ENCODE measurements at regions not wholly inside any gene's neighbourhood (a gene's known extent, or its start where the extent isn't known, plus 50 kb on each side); places are given as distances from the start of the nearest gene placed in this dataset.

DNA sequence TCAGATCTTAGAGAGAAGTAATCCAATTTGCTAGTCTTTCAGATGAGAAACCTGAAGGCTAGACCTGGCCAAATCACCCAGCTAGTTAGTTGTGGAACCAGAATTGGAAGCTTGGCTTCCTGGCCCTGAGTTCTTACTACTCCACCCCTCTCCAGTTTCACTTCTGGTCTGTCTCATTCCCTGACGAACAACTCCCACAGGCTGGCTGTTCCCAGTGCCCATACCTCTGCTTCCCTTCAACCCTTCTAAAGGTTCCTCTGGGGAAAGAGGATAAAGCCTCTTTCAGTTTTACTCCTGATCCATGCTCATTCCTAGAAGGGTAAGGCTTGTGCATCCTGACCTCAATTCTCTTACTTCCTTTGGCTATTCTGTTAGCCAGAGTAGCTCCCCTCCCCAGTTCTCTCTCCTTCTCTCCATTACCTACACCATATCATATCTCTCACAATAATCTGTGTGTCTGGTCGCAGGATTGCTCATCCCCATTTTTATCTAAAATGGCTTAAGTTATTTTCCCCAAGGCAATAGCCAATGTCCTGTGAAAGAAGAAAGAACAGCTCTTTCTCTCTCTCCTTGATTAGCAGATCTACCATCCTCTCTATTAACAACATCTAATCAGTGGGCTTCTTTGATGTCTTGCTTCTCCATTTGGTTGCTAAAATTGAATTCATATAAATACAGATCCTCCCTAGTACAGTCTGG is 155.0 kb upstream of the MAOA start:
- peak; percentile 60 for DNase-seq (ENCODE audit: low read depth, low spot score)

DNA sequence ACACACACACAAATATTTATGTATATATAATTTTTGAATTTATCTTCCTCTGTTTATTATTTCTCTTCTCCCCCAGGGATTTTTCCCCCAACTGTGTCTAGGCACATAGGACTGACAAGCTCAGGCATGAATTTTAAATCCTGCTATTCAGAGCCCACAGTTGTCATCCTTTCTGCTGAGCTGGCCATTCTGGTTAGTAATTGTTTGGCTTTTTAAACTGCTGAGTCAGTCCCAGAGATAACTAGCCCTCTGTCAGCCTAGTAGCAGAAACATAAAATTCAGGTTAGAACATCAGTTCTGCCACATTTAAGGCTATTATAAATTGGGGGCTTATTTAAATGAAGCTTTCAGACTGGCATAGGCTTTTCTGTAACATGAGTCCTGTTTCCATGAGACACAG is 151.7 kb upstream of the MAOA start:
- no peak for DNase-seq (ENCODE audit: low read depth, low spot score)

DNA sequence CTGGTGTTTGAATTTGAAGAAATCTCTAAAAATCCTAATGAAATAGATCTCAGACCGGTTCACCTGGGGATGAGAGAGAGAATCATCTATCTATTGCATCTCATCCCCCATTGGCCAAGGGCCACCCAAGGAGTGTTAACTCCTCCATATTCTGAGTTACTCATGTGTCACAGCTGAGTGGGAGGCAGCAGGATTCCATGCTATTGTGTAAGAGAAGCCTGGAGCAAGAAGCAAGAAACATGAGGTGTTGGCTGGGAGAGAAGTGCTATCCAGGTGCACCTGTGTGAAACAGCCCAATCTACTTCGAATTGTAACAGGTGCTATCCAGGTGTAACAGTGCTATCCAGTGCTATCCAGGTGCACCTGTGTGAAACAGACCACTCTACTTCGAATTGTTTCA is 150.3 kb upstream of the MAOA start:
- no peak for DNase-seq (ENCODE audit: low read depth, low spot score)

DNA sequence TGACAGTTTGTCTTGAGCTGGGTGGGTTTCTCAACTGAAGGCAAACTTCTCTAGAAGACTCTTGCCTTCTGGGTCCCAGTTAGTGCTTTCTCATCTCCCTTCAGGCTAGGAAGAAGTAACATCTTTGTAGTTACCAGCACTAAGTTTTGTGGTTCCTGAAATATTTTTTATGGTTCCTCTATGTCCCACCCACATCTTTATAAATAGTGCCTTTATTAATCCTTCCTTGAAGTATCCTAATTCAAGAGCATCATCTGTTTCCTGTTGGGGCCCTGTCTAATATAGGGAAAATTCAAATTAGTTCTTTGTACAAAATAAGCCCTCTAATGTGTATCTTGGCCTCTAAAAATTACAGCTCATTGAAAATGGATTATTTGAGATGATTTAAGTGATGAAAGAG is 147.4 kb upstream of the MAOA start:
- no peak for DNase-seq (ENCODE audit: low read depth, low spot score)

DNA sequence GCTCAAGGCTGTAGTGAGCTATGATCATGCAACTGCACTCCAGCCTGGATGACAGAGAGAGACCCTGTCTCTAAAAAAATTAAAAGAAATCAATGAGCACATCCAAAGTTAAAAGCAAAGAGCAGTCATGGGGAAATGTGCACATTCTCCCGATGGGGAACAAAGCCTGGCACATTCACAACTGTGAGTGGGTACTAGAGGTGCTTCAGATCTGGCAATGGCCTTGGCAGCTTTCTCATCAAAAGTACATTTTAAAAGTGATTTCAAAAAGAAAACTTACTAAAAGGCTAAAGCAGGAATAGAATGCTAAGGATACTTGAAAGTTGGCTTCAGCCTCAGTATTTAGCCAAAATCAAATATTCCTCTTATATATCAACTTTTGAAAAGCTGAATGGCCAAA is 145.9 kb upstream of the MAOA start:
- DNase-seq (ENCODE audit: low read depth, low spot score): no peak

DNA sequence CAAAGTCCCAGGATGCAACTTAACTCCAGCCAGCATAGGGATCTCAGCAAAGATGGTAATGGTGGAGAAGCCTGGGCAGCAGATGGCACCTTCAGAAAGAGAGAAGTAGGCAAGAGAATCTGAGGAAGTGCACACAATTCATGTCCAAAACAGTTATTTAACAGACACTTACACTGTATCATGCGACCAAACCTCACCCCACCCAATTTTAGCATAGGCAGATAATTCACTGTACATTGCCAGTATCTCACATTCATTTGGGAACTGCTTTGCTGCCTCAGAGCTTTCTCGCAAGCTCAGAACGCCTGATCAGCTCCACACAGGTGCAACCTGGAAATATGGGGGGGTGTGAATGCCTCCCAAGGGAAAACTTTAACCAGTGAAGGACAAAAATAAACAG is 143.0 kb upstream of the MAOA start:
- no peak for DNase-seq (ENCODE audit: low read depth, low spot score)

DNA sequence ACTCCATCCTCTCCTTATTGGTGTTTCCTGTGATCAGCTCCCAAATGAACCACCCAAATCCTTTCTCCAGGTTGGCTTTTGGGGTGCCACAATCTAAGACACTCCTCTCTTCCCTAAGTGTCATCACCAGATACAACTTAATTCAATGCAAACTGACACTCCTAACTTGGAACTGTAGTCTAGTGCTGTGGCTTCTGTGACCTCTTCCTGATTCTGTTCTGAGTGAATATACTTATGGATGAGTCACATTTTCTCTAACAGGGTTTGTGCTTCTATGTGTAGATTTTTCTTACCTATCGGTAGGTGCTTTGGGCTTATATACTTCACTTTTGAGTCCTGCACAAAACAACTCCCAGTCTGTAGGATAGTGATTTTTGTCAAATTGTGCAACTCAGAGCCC is 141.3 kb upstream of the MAOA start:
- no peak for DNase-seq (ENCODE audit: low read depth, low spot score)

DNA sequence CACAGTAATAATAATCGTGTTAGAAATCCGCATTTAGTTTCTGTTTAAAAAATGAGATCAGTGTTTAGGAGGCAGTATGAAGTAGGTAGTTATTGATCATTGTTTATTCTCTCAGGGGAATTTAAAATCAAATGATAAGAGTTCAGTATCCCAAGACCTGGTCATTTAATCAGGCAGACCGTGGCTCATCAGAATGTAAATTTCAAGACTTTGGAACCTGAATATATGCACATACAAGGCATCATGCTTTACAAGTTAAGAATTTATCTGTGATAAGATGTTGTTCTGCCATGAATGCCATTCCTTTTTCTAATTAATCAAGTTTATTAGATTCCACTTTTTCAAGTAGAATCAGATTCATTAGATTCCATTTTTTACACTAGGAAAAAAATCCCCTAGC is 133.5 kb upstream of the MAOA start:
- DNase-seq (ENCODE audit: low read depth, low spot score): no peak

DNA sequence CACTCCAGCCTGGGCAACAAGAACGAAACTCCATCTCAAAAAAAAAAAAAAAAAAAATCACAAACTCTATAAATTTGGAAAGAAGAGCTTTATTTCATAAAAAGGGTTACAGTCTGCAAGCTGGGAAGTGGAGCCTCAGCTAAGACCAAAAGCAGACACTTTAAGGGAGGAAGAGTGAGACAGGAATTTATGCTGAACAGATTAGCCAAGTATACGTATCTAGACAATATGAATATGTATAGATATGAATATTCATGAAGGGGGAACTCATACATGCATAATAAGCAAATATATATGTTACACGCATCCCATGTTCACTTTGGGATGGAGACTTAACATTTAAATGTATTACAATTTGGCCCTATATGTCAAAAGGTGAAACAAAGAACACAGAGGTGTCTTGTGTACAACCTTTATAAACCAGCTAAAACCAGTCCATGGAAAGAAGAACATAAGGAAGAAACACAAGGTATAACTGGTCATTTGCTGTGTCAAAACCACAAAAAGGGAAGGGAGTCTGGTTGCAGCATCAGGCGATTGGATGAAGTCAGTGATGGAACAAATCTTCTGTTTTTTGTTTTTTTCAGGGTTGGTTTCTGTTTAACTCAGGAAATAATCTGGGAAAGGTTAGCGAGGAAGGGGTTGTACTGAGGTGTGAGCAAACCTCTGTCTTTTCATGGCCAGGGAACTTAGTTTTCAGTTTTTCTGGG is 130.0 kb upstream of the MAOA start:
- DNase-seq (ENCODE audit: low read depth, low spot score): no peak

DNA sequence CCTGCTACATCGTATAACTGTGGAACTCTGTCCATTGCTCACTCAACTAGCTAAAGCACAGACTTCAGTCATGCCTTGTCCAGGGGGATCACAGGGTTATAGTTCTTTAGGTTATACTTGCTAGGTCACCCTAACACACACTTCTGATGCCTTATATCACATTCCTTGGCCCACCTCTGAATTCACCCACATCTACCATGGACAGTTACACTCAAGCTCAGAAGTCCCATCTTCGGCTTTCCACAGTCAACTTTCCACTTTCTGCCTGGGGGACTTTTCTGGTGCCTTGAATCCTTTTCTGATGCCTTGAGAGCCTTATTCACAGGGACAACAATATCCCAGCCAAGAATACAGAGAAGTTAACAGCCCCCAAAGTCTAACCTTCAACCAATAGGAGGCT is 129.2 kb upstream of the MAOA start:
- no peak for DNase-seq (ENCODE audit: low read depth, low spot score)

DNA sequence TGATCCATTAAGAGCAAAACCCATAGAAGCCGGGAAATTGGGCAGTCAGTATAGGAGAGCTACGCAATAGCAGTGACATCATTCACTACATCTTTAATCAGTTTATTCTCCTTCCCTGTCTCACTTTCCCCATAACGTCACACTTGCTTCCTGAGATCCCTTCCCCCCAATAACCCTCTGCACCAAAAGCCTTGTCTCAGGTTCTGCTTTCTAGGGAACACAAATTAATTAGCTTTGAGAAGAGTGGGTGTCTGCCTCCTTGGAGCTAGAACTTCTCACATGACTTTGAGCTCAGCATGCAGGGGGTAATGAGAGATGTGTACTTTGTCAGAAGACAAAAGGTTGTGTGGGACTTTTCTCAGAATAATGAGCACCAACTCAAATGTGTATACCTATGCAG is 128.3 kb upstream of the MAOA start:
- no peak for DNase-seq (ENCODE audit: low read depth, low spot score)

DNA sequence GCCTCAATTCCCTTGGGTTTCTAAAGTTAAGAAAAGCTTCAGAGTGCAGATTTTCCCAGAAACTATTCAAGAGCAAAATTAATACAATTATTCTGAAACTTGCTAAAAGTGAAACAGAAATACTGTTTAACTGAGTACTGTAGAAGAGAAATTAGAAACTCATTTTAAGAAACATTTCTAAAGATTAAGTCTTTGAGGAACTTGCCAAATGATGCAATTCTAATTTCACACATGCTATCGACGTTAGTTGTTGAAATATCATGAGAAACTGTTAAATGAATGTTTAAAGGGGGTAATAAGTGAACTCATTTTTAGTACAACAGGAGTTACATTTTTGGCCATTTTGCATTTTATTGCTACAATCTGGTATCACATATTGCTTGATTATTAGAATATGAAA is 125.3 kb upstream of the MAOA start:
- DNase-seq (ENCODE audit: low read depth, low spot score): no peak

DNA sequence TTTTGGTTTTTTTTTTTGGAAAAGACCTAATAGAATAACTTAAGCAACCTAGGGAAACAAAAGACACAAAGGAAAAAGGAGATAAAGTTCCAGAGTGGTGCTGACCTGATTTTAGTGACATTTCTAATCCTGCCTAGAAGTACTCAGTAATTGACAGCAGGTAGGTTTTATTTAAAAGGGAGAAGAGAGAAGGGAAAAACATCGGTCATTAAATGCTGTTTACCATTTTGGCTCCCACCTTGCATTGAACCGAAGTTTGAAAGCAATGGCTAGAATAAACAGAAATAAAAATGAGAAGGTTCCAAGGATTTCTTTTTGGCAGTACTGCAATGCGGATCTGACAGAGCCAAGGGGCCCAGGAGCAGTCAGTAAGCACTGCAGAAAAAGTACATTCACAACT is 115.8 kb upstream of the MAOA start:
- no peak for DNase-seq (ENCODE audit: low read depth, low spot score)

DNA sequence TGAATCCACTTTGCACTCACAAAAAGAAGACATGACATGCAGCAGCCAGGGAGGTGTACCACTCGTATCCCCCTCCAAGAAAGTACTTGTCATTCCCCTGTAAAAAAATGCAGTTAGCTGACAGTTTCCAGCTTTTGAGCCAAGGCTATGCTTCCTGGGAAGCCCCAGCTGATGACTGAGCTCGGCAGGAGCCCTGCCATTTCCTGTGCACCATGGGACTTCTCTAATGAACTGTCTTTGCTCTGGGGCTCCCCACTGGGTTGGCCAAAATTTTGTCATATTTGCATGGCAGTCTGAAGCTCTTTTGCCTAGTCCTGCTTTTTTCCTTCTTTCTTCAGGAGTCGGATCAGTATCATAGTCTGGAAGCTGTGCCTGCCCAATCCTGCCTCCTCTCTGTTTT is 104.5 kb upstream of the MAOA start:
- peak; percentile 21 for DNase-seq (ENCODE audit: low read depth, low spot score)

DNA sequence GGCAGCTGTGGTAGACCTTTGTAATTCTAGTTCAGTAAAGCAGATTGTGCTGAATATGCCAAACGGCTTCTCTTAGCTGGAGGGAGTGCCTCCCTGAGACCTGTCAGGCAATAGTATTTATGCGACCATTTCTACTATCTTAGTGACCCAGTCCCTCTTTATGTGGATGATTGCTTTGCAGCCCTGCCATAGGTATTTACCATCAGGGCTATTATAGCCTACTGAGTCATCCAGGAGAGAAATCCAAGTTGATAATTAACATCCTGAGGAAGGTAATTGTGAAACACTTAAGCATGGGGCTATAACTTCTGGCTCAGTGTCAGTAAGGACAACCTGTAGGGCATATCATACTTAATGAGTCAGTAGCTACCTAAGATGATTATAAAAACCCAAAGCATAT is 103.9 kb upstream of the MAOA start:
- DNase-seq (ENCODE audit: low read depth, low spot score): no peak

DNA sequence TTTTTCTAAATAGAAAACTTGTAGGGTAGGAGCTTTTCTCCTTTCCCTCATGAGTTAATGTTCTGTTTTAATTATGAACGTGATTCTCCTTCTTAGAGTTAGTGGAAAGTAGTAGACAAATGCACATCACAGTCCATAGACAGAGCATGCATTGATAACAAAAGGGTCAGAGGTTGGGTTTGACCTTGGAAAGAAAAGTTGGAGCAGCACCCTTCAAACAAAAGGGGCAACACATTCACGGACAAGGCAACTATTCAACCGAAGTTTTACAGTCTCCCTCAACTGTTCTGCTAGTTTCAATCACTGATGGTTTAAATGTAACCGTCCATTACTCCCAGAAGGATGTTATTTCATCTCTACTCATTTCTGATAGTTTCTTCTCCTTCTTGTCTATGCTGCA is 103.4 kb upstream of the MAOA start:
- DNase-seq (ENCODE audit: low read depth, low spot score): no peak

DNA sequence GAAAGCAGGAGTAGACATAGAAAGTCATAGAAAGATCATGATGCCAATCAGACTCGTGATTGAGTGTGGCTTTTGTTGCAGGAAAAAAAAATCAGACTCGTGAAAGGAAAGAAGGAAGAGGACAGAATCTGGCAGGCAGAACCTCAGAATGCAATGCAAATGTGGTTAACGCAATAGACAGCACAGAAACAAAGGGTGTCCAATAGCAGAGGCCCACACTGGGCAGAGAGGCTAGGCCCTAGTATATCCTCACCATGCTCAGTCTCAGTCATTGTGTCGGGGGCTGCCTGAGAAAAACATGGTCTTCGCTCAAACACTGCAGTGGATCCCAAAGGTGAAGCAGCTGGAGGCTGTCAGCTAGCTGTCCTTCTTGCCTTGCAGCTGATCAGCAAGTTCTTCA is 102.8 kb upstream of the MAOA start:
- DNase-seq (ENCODE audit: low read depth, low spot score): no peak

DNA sequence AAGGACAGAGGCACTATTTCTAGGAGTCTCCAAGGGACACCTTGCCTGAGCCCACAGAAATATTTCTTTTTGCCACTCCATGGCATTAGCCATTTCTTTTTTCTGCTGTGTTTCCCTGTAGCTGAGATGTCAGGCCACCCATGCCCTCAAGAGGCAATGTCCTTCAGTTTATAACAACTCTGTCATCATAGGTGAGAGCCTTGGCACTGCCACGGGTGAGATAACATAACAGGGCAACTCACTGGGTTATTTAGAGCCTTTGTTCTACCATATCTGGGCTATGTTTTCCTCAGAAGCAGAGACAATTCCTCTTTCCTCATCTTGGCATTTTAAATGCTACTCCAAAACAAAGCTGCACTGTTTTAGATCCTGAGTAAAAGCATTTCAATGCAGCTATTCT is 99.9 kb upstream of the MAOA start:
- DNase-seq (ENCODE audit: low read depth, low spot score): no peak

DNA sequence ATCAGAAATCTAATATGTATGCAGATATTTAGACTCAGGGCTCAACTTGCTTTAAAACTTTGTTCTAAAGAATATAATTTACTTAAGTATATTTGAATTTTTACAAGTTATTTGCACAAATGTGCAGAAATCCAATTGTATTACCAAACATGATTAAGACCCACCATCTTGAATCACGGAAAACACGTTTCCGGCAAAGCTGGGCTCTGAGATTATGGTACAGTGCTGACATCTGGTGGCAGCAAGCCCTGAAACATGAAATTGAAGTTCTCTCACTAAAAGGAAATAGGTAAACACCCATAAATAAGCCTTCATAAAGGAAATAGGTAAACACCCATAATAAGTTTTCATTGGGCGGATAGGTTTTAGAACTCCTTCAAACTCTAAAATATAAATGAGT is 98.3 kb upstream of the MAOA start:
- DNase-seq (ENCODE audit: low read depth, low spot score): peak; percentile 52

DNA sequence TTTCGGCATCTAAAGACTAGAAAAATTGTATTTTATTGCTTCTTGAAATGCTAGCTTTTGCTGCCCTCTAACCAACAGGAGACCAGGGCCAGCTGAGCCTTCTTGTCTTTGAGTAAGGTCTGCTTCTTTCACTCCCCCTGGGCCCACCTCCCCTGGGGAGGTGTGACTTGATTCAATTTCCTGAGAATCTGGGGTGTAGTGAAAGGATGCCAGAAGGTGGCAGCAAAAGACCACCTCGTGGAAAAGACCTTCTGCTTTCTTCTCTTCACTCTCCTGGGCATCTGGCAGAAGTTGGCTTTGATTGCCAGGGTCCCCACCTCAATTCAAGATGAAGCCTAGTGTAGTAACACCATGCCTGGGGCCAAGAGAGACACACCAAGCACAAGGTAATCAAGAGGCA is 96.5 kb upstream of the MAOA start:
- DNase-seq (ENCODE audit: low read depth, low spot score): peak; percentile 91

DNA sequence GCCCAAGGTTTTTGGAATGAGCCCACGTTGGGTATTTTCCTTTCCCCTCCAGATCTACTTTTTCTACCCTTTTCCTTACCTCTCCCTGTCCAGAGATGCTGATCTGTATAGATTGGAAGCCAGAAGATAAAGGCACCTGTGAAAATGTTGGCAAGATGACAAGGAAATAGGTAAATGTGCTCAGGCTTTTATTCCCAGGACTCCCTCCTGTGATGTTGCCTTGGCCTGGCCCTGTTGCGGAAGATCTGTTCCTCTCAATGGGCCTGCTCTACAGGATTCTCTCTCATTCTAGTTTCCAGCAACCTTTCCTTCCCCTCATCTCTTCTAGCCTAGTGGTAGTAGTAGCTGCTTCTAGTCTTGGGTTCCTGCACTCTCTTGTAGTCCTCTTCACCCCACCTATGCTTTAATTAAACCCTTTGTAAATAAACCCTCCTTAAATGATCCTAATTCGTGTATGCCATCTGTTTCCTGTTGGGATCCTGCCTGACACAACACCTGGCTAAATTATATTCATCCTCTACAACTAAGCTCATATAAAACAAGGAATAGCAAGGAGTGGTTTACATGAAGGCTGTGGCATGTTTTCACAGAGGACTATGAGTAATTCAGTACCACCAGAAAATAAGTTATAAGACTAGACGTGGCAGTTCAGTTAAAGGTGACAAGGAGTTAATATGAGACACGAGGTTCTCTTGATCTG is 95.7 kb upstream of the MAOA start:
- DNase-seq (ENCODE audit: low read depth, low spot score): no peak

DNA sequence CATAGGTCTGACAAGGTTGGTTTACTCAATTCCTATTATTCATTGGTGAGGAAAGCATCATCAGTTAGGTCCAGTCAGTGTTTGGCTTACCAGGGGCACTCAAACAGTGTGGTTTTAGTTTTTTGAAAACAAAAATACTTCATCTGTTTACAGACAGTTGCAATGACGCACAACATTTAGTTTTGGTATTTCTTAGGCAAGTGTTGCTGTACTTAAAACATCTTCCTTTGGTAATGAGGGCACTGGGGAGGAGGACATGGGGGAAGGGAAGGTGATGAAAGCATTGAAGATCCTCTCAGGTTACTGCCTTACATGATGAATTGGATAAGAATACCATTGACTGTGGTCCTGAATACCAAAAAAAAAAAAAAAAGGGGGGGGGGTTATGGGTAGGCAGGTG is 93.7 kb upstream of the MAOA start:
- no peak for DNase-seq (ENCODE audit: low read depth, low spot score)

DNA sequence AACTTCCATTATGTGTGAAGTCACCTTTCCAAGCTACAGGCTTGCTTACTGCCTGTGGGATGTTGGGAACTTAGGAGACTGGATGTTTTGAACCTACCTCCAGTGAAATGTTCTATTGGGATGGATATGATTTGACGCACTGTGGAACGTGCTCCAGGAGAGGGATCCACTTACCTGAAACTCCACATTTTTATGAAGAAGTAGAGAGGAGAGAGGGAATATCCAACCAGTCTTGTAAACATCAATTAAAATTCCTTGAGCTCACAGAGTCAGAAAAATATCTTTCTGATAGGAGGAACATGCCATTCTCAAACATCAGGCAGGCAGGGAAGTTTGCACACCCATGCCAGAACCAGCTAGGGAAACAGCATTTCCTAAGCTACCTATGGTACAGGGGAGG is 91.1 kb upstream of the MAOA start:
- DNase-seq (ENCODE audit: low read depth, low spot score): no peak
